ENCODE measurements at regions not wholly inside any gene's neighbourhood (a gene's known extent, or its start where the extent isn't known, plus 50 kb on each side); places are given as distances from the start of the nearest gene placed in this dataset.

- POLR2A ChIA-PET (ENCODE audit: low non-redundant PET) = no interaction called here
- intact Hi-C loops (cut with micrococcal nuclease; ENCODE audit: unreplicated experiment) = no loop called here
- H3K27me3 ChIP-seq (replicated peaks; ENCODE audit: insufficient read depth, low read depth, low read length, poor library complexity) = peaks cover 2% of the 10 kb centered on the region
- CTCF ChIA-PET = no interaction called here
- no peak for DNase-seq (ENCODE audit: low spot score)
- no peaks in the 10 kb centered on the region for H3K36me3 ChIP-seq (ENCODE audit: insufficient read depth, low read length, poor library complexity, severe bottlenecking)
- H3K9me3 ChIP-seq (ENCODE audit: low read depth, low read length, poor library complexity, severe bottlenecking) = no peaks in the 10 kb centered on the region
- TF ChIP-seq CTCF (conservative IDR thresholded peaks at IDR 0.05; ENCODE audit: low read depth, low read length) = no peak
- TF ChIP-seq EZH2 (IDR thresholded peaks at IDR 0.05; ENCODE audit: borderline replicate concordance, low read depth, low read length, poor library complexity, severe bottlenecking) = no peak
- no peaks in the 10 kb centered on the region for H3K4me1 ChIP-seq (ENCODE audit: insufficient read depth, low read length, poor library complexity, severe bottlenecking)
- no peak overlapping the region for H3K4me3 ChIP-seq (ENCODE audit: low read depth, low read length, poor library complexity, severe bottlenecking)
- no TSS peak for BruUV-seq (replicated peaks)
- H3K27ac ChIP-seq (ENCODE audit: low read depth, low read length, poor library complexity, severe bottlenecking) = no peak overlapping the region
Measured at GRCh38 chr2:240336820-240337427, 98.5 kb upstream of the GPC1 start.

- intact Hi-C loops (cut with micrococcal nuclease; ENCODE audit: unreplicated experiment) = no loop called here
- POLR2A ChIA-PET (ENCODE audit: low non-redundant PET) = no interaction called here
- BruUV-seq (replicated peaks) = no TSS peak
- CTCF ChIA-PET = no interaction called here
- TF ChIP-seq EZH2 (IDR thresholded peaks at IDR 0.05; ENCODE audit: borderline replicate concordance, low read depth, low read length, poor library complexity, severe bottlenecking) = no peak
- TF ChIP-seq CTCF (conservative IDR thresholded peaks at IDR 0.05; ENCODE audit: low read depth, low read length) = no peak
- Histone ChIP-seq H3K4me3 (ENCODE audit: low read depth, low read length, poor library complexity, severe bottlenecking) (no peak overlapping the region), H3K27ac (ENCODE audit: low read depth, low read length, poor library complexity, severe bottlenecking) (no peak overlapping the region), H3K9me3 (ENCODE audit: low read depth, low read length, poor library complexity, severe bottlenecking) (no peaks in the 10 kb centered on the region), H3K4me1 (ENCODE audit: insufficient read depth, low read length, poor library complexity, severe bottlenecking) (no peaks in the 10 kb centered on the region), H3K36me3 (ENCODE audit: insufficient read depth, low read length, poor library complexity, severe bottlenecking) (no peaks in the 10 kb centered on the region), H3K27me3 (replicated peaks; ENCODE audit: insufficient read depth, low read depth, low read length, poor library complexity) (no peaks in the 10 kb centered on the region)
- DNase-seq (ENCODE audit: low spot score) = no peak
Measured at GRCh38 chr2:240338274-240338673, 97.2 kb upstream of the GPC1 start.

- Histone ChIP-seq H3K27me3 (replicated peaks; ENCODE audit: insufficient read depth, low read depth, low read length, poor library complexity) (no peaks in the 10 kb centered on the region), H3K27ac (ENCODE audit: low read depth, low read length, poor library complexity, severe bottlenecking) (no peak overlapping the region), H3K9me3 (ENCODE audit: low read depth, low read length, poor library complexity, severe bottlenecking) (peaks cover 3% of the 10 kb centered on the region), H3K36me3 (ENCODE audit: insufficient read depth, low read length, poor library complexity, severe bottlenecking) (no peaks in the 10 kb centered on the region), H3K4me3 (ENCODE audit: low read depth, low read length, poor library complexity, severe bottlenecking) (no peak overlapping the region), H3K4me1 (ENCODE audit: insufficient read depth, low read length, poor library complexity, severe bottlenecking) (no peaks in the 10 kb centered on the region)
- intact Hi-C loops (cut with micrococcal nuclease; ENCODE audit: unreplicated experiment) = no loop called here
- no peak for DNase-seq (ENCODE audit: low spot score)
- CTCF ChIA-PET = no interaction called here
- no TSS peak for BruUV-seq (replicated peaks)
- POLR2A ChIA-PET (ENCODE audit: low non-redundant PET) = no interaction called here
- TF ChIP-seq EZH2 (IDR thresholded peaks at IDR 0.05; ENCODE audit: borderline replicate concordance, low read depth, low read length, poor library complexity, severe bottlenecking) (no peak), CTCF (conservative IDR thresholded peaks at IDR 0.05; ENCODE audit: low read depth, low read length) (no peak)
Measured at GRCh38 chr2:240339411-240340360, 95.8 kb upstream of the GPC1 start.

All from A673 (cell line).